B cell (primary cell): ENCODE measurements at regions not wholly inside any gene's neighbourhood (a gene's known extent, or its start where the extent isn't known, plus 50 kb on each side); places are given as distances from the start of the nearest gene placed in this dataset.

Experiments used
- ATAC-seq: fragments of 200-7000 bp; cut with Tn5 transposase; one replicate; pipeline ENCODE4 v1.10.0; 2021; ENCODE audit warnings: low read depth, mild to moderate bottlenecking, moderate number of reproducible peaks, moderate library complexity
- CTCF ChIA-PET: fragments of 350-600 bp; sonication (Branson Sonifier 250); formaldehyde crosslinking; loops from one replicate; lab custom pipeline; 2021; ENCODE audit warnings: antibody characterized with exemption, inconsistent platforms; lab: Charles Lee
- POLR2A ChIA-PET: fragments of 350-600 bp; sonication (Branson Sonifier 250); formaldehyde crosslinking; loops from one replicate; lab custom pipeline; 2021; ENCODE audit warnings: antibody characterized with exemption; lab: Charles Lee
- DNase-seq: peaks from one replicate; pipeline ENCODE4 v3.0.0; 2013
- H2AFZ ChIP-seq: 2 replicates; pipeline ENCODE4 v1.6.1; 2012; ENCODE audit warnings: mild to moderate bottlenecking, low read depth, low read length; ENCODE audit not compliant: insufficient read depth, poor library complexity, severe bottlenecking
- H3K27ac ChIP-seq, 2 donors: 1 replicate in 1 of 2; 2 replicates in 1 of 2; pipeline ENCODE4 v1.5.1; 2012 to 2013; ENCODE audit warnings: low read length in 2 of 2, mild to moderate bottlenecking in 2 of 2, moderate library complexity in 1 of 2
- H3K27me3 ChIP-seq, 4 experiments: fragments of 200-600 bp in 1 of 4; sonication (generic) in 1 of 4; replicated peaks in 1 of 4; 1 replicate in 2 of 4; 2 replicates in 2 of 4; pipeline versions ENCODE4 v1.6.1 to v1.7.0; 2013 to 2016; ENCODE audit warnings: low read length in 3 of 4, mild to moderate bottlenecking in 2 of 4, mixed read lengths in 1 of 4, moderate library complexity in 1 of 4; ENCODE audit not compliant: insufficient read depth in 4 of 4, control insufficient read depth in 3 of 4; ENCODE audit errors: control extremely low read depth in 1 of 4
- H3K36me3 ChIP-seq, 2 experiments: replicated peaks in 1 of 2; 1 replicate in 1 of 2; 2 replicates in 1 of 2; pipeline versions ENCODE4 v1.6.1 to v1.7.1; 2013; ENCODE audit warnings: low read length in 1 of 2; ENCODE audit not compliant: insufficient read depth in 2 of 2, control insufficient read depth in 1 of 2; ENCODE audit errors: control extremely low read depth in 1 of 2, extremely low read depth in 1 of 2
- H3K4me1 ChIP-seq, 2 donors: fragments of 200-600 bp in 1 of 2; sonication (generic) in 1 of 2; 1 replicate in 1 of 2; 2 replicates in 1 of 2; pipeline versions ENCODE4 v1.5.1 to v1.6.1; 2013 to 2017; ENCODE audit warnings: low read length in 2 of 2; ENCODE audit not compliant: control insufficient read depth in 2 of 2, insufficient read depth in 2 of 2
- H3K4me2 ChIP-seq: replicated peaks from 2 replicates; pipeline ENCODE3; 2012; ENCODE audit warnings: mild to moderate bottlenecking, low read depth, low read length; ENCODE audit not compliant: poor library complexity, severe bottlenecking
- H3K4me3 ChIP-seq, 5 experiments: fragments of 200-600 bp in 1 of 5; sonication (generic) in 1 of 5; 1 replicate in 3 of 5; 2 replicates in 2 of 5; pipeline versions ENCODE4 v1.5.1 to v1.7.0; 2011 to 2016; ENCODE audit warnings: low read length in 4 of 5, mild to moderate bottlenecking in 4 of 5, low read depth in 2 of 5, control low read depth in 1 of 5, moderate library complexity in 1 of 5; ENCODE audit not compliant: insufficient read depth in 1 of 5; ENCODE audit errors: control extremely low read depth in 1 of 5, extremely low read depth in 1 of 5
- H3K79me2 ChIP-seq: fragments of 200-600 bp; sonication (generic); one replicate; pipeline ENCODE4 v1.6.0; 2016; ENCODE audit warnings: low read length; ENCODE audit not compliant: control insufficient read depth, insufficient read depth
- H3K9ac ChIP-seq: fragments of 200-600 bp; sonication (generic); 2 replicates; pipeline ENCODE4 v1.6.1; 2017; ENCODE audit warnings: mild to moderate bottlenecking, low read length, moderate library complexity
- H3K9me3 ChIP-seq, 3 donors: one replicate each; pipeline versions ENCODE4 v1.6.1 to v1.7.1; 2013; ENCODE audit warnings: low read length in 2 of 3; ENCODE audit not compliant: control insufficient read depth in 2 of 3, insufficient read depth in 1 of 3; ENCODE audit errors: control extremely low read depth in 1 of 3
- H4K20me1 ChIP-seq: 2 replicates; pipeline ENCODE4 v1.6.0; 2012; ENCODE audit warnings: mild to moderate bottlenecking, low read length; ENCODE audit not compliant: insufficient read depth, control insufficient read depth, poor library complexity, severe bottlenecking
- H3K27ac Mint-ChIP-seq: one replicate; pipeline ENCODE4 v1.8.0; 2021; ENCODE audit warnings: mixed read lengths
- H3K27me3 Mint-ChIP-seq: one replicate; pipeline ENCODE4 v1.8.0; 2021; ENCODE audit warnings: mixed read lengths
- H3K4me1 Mint-ChIP-seq: one replicate; pipeline ENCODE4 v1.8.0; 2021; ENCODE audit warnings: mixed read lengths
- H3K4me3 Mint-ChIP-seq: one replicate; pipeline ENCODE4 v1.8.0; 2021; ENCODE audit warnings: mixed read lengths
- H3K9me3 Mint-ChIP-seq: one replicate; pipeline ENCODE4 v1.8.0; 2022; ENCODE audit warnings: mixed read lengths; ENCODE audit not compliant: insufficient read depth
- CTCF ChIP-seq: fragments of 200-600 bp; IDR thresholded peaks from one replicate; pipeline ENCODE4 v1.8.0; 2022; ENCODE audit warnings: antibody characterized with exemption, mild to moderate bottlenecking
- EZH2 ChIP-seq: IDR thresholded peaks from 2 replicates; pipeline ENCODE4 v1.6.1; 2012; ENCODE audit warnings: borderline replicate concordance, low read depth, mild to moderate bottlenecking, moderate library complexity, low read length; ENCODE audit not compliant: insufficient read depth, poor library complexity, severe bottlenecking
- WGBS: methylation state at CpG from one replicate; pipeline ENCODE4 v1.1.5; 2013; ENCODE audit warnings: missing lambda C conversion rate; ENCODE audit not compliant: insufficient coverage; 5-methylcytosine and 5-hydroxymethylcytosine counted together
- intact Hi-C: fragments of 100-400 bp; cut with micrococcal nuclease; formaldehyde crosslinking; loops from one replicate; pipeline ENCODE4 v1.10.0; 2022

- ChIA-PET POLR2A (no interaction called here), CTCF (interaction anchor here (1.5 kb wide), 1 partner anchor 57 kb away, joined by 5 read pairs; no protein-coding TSS in a partner anchor)
- TF ChIP-seq CTCF (no peak), EZH2 (no peak)
- H3K27ac ChIP-seq = no peak overlapping the region
- no peaks in the 10 kb centered on the region for H4K20me1 ChIP-seq
- peaks cover 0 to 4% (median 0%) of the 10 kb centered on the region in 4 experiments for H3K27me3 ChIP-seq
- H3K4me1 ChIP-seq = no peaks in the 10 kb centered on the region
- H3K4me2 ChIP-seq = no peak overlapping the region
- H2AFZ ChIP-seq = no peak overlapping the region
- no peak overlapping the region for H3K4me3 Mint-ChIP-seq
- no peak overlapping the region for H3K4me3 ChIP-seq
- H3K27ac Mint-ChIP-seq = no peak overlapping the region
- no peaks in the 10 kb centered on the region for H3K4me1 Mint-ChIP-seq
- WGBS = no CpG with 5 or more reads among the region's 2 CpGs
- intact Hi-C loops = no loop called here
- no peaks in the 10 kb centered on the region for H3K36me3 ChIP-seq
- H3K79me2 ChIP-seq = no peaks in the 10 kb centered on the region
- H3K9me3 Mint-ChIP-seq = no peaks in the 10 kb centered on the region
- H3K27me3 Mint-ChIP-seq = peaks cover 8% of the 10 kb centered on the region
- ATAC-seq = no peak
- DNase-seq = no peak
- peaks cover 0 to 2% (median 2%) of the 10 kb centered on the region in 3 donors for H3K9me3 ChIP-seq
- no peak overlapping the region for H3K9ac ChIP-seq
Measured at GRCh38 chr12:45601390-45601789, 128.1 kb upstream of the ARID2 start.

GRCh38 chr12:45601888-45602287 lies 127.6 kb upstream of the ARID2 start:
- H3K27me3 ChIP-seq = peaks cover 0 to 4% (median 0%) of the 10 kb centered on the region in 4 experiments
- no peaks in the 10 kb centered on the region for H4K20me1 ChIP-seq
- ChIA-PET POLR2A (no interaction called here), CTCF (interaction anchor here (1.5 kb wide), 1 partner anchor 58 kb away, joined by 5 read pairs; no protein-coding TSS in a partner anchor)
- Mint-ChIP-seq H3K27me3 (peaks cover 12% of the 10 kb centered on the region), H3K4me3 (no peak overlapping the region), H3K27ac (no peak overlapping the region), H3K9me3 (no peaks in the 10 kb centered on the region), H3K4me1 (no peaks in the 10 kb centered on the region)
- peaks cover 0 to 2% (median 2%) of the 10 kb centered on the region in 3 donors for H3K9me3 ChIP-seq
- ATAC-seq (no peak), DNase-seq (no peak)
- no peak overlapping the region for H3K4me2 ChIP-seq
- intact Hi-C loops = no loop called here
- 100% methylated on average over 1 of the region's 4 CpGs for WGBS
- H3K36me3 ChIP-seq = no peaks in the 10 kb centered on the region
- no peak overlapping the region for H3K27ac ChIP-seq
- no peak overlapping the region for H3K9ac ChIP-seq
- no peaks in the 10 kb centered on the region for H3K4me1 ChIP-seq
- no peak for TF ChIP-seq EZH2
- TF ChIP-seq CTCF = no peak
- H2AFZ ChIP-seq = no peak overlapping the region
- H3K79me2 ChIP-seq = no peaks in the 10 kb centered on the region
- no peak overlapping the region for H3K4me3 ChIP-seq
